ENCODE measurements at regions not wholly inside any gene's neighbourhood (a gene's known extent, or its start where the extent isn't known, plus 50 kb on each side); places are given as distances from the start of the nearest gene placed in this dataset.

DNA sequence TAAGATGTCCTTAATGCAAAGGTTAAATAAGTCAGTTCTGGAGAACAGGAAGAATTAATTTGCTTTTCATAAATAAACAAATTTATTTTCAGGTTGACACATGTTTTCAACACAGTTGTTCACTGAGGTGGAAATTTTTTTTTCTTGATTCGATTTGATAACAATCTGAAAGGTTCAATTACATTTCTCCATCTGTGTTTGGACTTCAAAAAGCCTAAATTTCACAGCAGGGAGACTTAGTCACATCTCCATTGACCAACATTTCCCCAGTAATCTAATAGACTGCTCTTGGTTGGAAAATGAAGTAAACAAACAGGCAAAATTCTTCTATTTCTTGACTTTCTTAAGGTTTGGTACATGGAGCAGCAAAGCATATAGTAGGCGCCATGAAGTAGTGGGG lies 134.9 kb upstream of the CPNE8 start:
- no peak for TF ChIP-seq SP1 (IDR thresholded peaks at IDR 0.05)
- no peak for TF ChIP-seq FOXM1 (IDR thresholded peaks at IDR 0.05; ENCODE audit: borderline replicate concordance)
- TF ChIP-seq ELF4 (IDR thresholded peaks at IDR 0.05): no peak
- no peak for TF ChIP-seq NFRKB (IDR thresholded peaks at IDR 0.05)
- no peak for TF ChIP-seq FOXA1 (IDR thresholded peaks at IDR 0.05)
- no peak for TF ChIP-seq CTBP1 (IDR thresholded peaks at IDR 0.05; ENCODE audit: borderline replicate concordance)
- TF ChIP-seq L3MBTL2 (conservative IDR thresholded peaks at IDR 0.05): no peak
- TF ChIP-seq BHLHE40 (IDR thresholded peaks at IDR 0.05; ENCODE audit: borderline replicate concordance): no peak
- TF ChIP-seq HDGF (IDR thresholded peaks at IDR 0.05; ENCODE audit: borderline replicate concordance): no peak
- no peak for TF ChIP-seq SUZ12 (IDR thresholded peaks at IDR 0.05)
- no peak for TF ChIP-seq FOXK2 (IDR thresholded peaks at IDR 0.05)
